Skin of body (tissue), 1 donor: ENCODE measurements at regions not wholly inside any gene's neighbourhood (a gene's known extent, or its start where the extent isn't known, plus 50 kb on each side); places are given as distances from the start of the nearest gene placed in this dataset.
A peak's percentile ranks its signal among the peaks of the same experiment; 100 is the strongest.

Experiments used
- DNase-seq: peaks from one replicate; lab custom pipeline; 2025; lab: John Stamatoyannopoulos, UW

- no peak for DNase-seq
These were observed 203.8 kb upstream of the SIX2 start for GRCh38 chr2:45212953-45213635.

GRCh38 chr2:45211636-45212035 lies 202.4 kb upstream of the SIX2 start:
- DNase-seq, result no peak

- no peak for DNase-seq
These were observed 201.4 kb upstream of the SIX2 start for GRCh38 chr2:45210462-45211195.

- no peak for DNase-seq
These were observed 200.6 kb upstream of the SIX2 start for GRCh38 chr2:45209875-45210274.

- DNase-seq, result no peak
These were observed 200.1 kb upstream of the SIX2 start for GRCh38 chr2:45209302-45209701.

- no peak for DNase-seq
These were observed 197.8 kb upstream of the SIX2 start for GRCh38 chr2:45207101-45207500.

GRCh38 chr2:45205985-45206384 lies 196.7 kb upstream of the SIX2 start:
- no peak for DNase-seq

- no peak for DNase-seq
These were observed 196.2 kb upstream of the SIX2 start for GRCh38 chr2:45205480-45205879.

GRCh38 chr2:45203400-45203799 lies 194.1 kb upstream of the SIX2 start:
- DNase-seq, result no peak

- DNase-seq, result peak; percentile 28
These were observed 190.7 kb upstream of the SIX2 start for GRCh38 chr2:45199973-45200372.

- DNase-seq, result peak; percentile 38
These were observed 186.7 kb upstream of the SIX2 start for GRCh38 chr2:45195916-45196315.

- DNase-seq, result no peak
These were observed 185.3 kb upstream of the SIX2 start for GRCh38 chr2:45194596-45194995.

GRCh38 chr2:45193581-45193980 lies 184.3 kb upstream of the SIX2 start:
- no peak for DNase-seq

- no peak for DNase-seq
These were observed 183.7 kb upstream of the SIX2 start for GRCh38 chr2:45192991-45193390.

GRCh38 chr2:45192481-45192880 lies 183.2 kb upstream of the SIX2 start:
- no peak for DNase-seq

- peak; percentile 65 for DNase-seq
These were observed 182.7 kb upstream of the SIX2 start for GRCh38 chr2:45191976-45192375.

- no peak for DNase-seq
These were observed 182.1 kb upstream of the SIX2 start for GRCh38 chr2:45191146-45191863.

GRCh38 chr2:45190481-45190942 lies 181.3 kb upstream of the SIX2 start:
- DNase-seq, result no peak

- no peak for DNase-seq
These were observed 175.4 kb upstream of the SIX2 start for GRCh38 chr2:45184606-45185005.

GRCh38 chr2:45182667-45183295 lies 173.5 kb upstream of the SIX2 start:
- no peak for DNase-seq

- no peak for DNase-seq
These were observed 171.5 kb upstream of the SIX2 start for GRCh38 chr2:45180779-45181178.
